H1 (cell line): ENCODE measurements at regions not wholly inside any gene's neighbourhood (a gene's known extent, or its start where the extent isn't known, plus 50 kb on each side); places are given as distances from the start of the nearest gene placed in this dataset.

ENCODE experiments used
- CTCF ChIP-seq, 3 experiments: IDR thresholded peaks; 1 replicate in 2 of 3; 2 replicates in 1 of 3; pipeline versions ENCODE4 v1.5.1 to v1.6.1; 2011; ENCODE audit warnings: low read length in 3 of 3, mild to moderate bottlenecking in 3 of 3, inconsistent platforms in 2 of 3, low read depth in 1 of 3, moderate library complexity in 1 of 3; ENCODE audit not compliant: insufficient read depth in 1 of 3; ENCODE audit errors: control extremely low read depth in 1 of 3
- POLR2A ChIP-seq, 2 experiments: IDR thresholded peaks; 1 replicate in 1 of 2; 2 replicates in 1 of 2; pipeline ENCODE4 v1.6.1; 2011; ENCODE audit warnings: low read depth in 2 of 2, low read length in 2 of 2, mild to moderate bottlenecking in 2 of 2; ENCODE audit errors: control extremely low read depth in 1 of 2
- YY1 ChIP-seq: IDR thresholded peaks from 2 replicates; pipeline ENCODE4 v1.6.1; 2011; ENCODE audit warnings: low read depth, mild to moderate bottlenecking, low read length
- ZNF274 ChIP-seq: IDR thresholded peaks from 2 replicates; pipeline ENCODE4 v1.7.0; 2012; ENCODE audit warnings: low read length, borderline replicate concordance; ENCODE audit errors: extremely low read depth

GRCh38 chr16:59144326-59144725 lies 410.2 kb upstream of the GOT2 start (continued):
- TF ChIP-seq CTCF (IDR thresholded peaks at IDR 0.05; ENCODE audit: control extremely low read depth in 1 of 3, insufficient read depth in 1 of 3, low read depth in 1 of 3, low read length in 3 of 3) (no peak), ZNF274 (no peak), YY1 (no peak), POLR2A (IDR thresholded peaks at IDR 0.05; ENCODE audit: control extremely low read depth in 1 of 2, low read depth in 2 of 2, low read length in 2 of 2) (no peak)
